ENCODE measurements at regions not wholly inside any gene's neighbourhood (a gene's known extent, or its start where the extent isn't known, plus 50 kb on each side); places are given as distances from the start of the nearest gene placed in this dataset.

- TF ChIP-seq, protein P1, sequence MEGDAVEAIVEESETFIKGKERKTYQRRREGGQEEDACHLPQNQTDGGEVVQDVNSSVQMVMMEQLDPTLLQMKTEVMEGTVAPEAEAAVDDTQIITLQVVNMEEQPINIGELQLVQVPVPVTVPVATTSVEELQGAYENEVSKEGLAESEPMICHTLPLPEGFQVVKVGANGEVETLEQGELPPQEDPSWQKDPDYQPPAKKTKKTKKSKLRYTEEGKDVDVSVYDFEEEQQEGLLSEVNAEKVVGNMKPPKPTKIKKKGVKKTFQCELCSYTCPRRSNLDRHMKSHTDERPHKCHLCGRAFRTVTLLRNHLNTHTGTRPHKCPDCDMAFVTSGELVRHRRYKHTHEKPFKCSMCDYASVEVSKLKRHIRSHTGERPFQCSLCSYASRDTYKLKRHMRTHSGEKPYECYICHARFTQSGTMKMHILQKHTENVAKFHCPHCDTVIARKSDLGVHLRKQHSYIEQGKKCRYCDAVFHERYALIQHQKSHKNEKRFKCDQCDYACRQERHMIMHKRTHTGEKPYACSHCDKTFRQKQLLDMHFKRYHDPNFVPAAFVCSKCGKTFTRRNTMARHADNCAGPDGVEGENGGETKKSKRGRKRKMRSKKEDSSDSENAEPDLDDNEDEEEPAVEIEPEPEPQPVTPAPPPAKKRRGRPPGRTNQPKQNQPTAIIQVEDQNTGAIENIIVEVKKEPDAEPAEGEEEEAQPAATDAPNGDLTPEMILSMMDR (IDR thresholded peaks at IDR 0.05), result no peak
- no peak for TF ChIP-seq POLR2A (IDR thresholded peaks at IDR 0.05)
- TF ChIP-seq POLR2AphosphoS5 (IDR thresholded peaks at IDR 0.05), result no peak
Measured at GRCh38 chr1:170354690-170355089, 177.3 kb upstream of the GORAB start.

Data from gastroesophageal sphincter (tissue), 3 donors.